ENCODE measurements at regions not wholly inside any gene's neighbourhood (a gene's known extent, or its start where the extent isn't known, plus 50 kb on each side); places are given as distances from the start of the nearest gene placed in this dataset.

GRCh38 chr3:178244733-178245709, 291.2 kb upstream of the KCNMB2 start:
- no peak for TF ChIP-seq EZH2 (IDR thresholded peaks at IDR 0.05)
- TF ChIP-seq POLR2AphosphoS5 (IDR thresholded peaks at IDR 0.05; ENCODE audit: borderline replicate concordance, low read depth, low read length) = no peak

Data from SK-N-MC (cell line).